ENCODE measurements at regions not wholly inside any gene's neighbourhood (a gene's known extent, or its start where the extent isn't known, plus 50 kb on each side); places are given as distances from the start of the nearest gene placed in this dataset.

GRCh38 chr4:13081830-13082229 is 402.3 kb downstream of the RAB28 start:
- no peak overlapping the region for H3K27ac Mint-ChIP-seq
- H3K36me3 Mint-ChIP-seq, result peaks cover 0 to 17% of the 10 kb centered on the region in 2 donors
- DNase-seq (ENCODE audit: low spot score in 2 of 2) (no peak), ATAC-seq (no peak)
- peaks cover 18 to 21% of the 10 kb centered on the region in 2 donors for H3K9me3 Mint-ChIP-seq

GRCh38 chr4:13067077-13067476 is 417.1 kb downstream of the RAB28 start:
- Mint-ChIP-seq H3K9me3 (peaks cover 8 to 9% of the 10 kb centered on the region in 2 donors), H3K36me3 (peaks cover 0 to 13% of the 10 kb centered on the region in 2 donors), H3K27ac (no peak overlapping the region)
- no peak for DNase-seq (ENCODE audit: low spot score in 2 of 2)
- ATAC-seq, result no peak

GRCh38 chr4:13059019-13059418 is 425.1 kb downstream of the RAB28 start:
- peaks cover 0 to 7% of the 10 kb centered on the region in 2 donors for H3K9me3 Mint-ChIP-seq
- DNase-seq (ENCODE audit: low spot score in 2 of 2) (no peak), ATAC-seq (peak in 1 of 2 donors; percentile 35)

GRCh38 chr4:13056630-13057189 is 427.4 kb downstream of the RAB28 start:
- peaks cover 0 to 7% of the 10 kb centered on the region in 2 donors for H3K9me3 Mint-ChIP-seq
- ATAC-seq (no peak), DNase-seq (ENCODE audit: low spot score in 2 of 2) (no peak)
- H3K36me3 Mint-ChIP-seq, result no peaks in the 10 kb centered on the region
- no peak overlapping the region for H3K27ac Mint-ChIP-seq

More at GRCh38 chr4:13059019-13059418, 425.1 kb downstream of the RAB28 start:
- Mint-ChIP-seq H3K27ac (no peak overlapping the region), H3K36me3 (no peaks in the 10 kb centered on the region)

GRCh38 chr4:13054420-13054970 is 429.6 kb downstream of the RAB28 start:
- Mint-ChIP-seq H3K36me3 (no peaks in the 10 kb centered on the region), H3K9me3 (no peaks in the 10 kb centered on the region), H3K27ac (no peak overlapping the region)
- DNase-seq (ENCODE audit: low spot score in 2 of 2), result no peak
- ATAC-seq, result no peak

- peaks cover 0 to 10% of the 10 kb centered on the region in 2 donors for H3K36me3 Mint-ChIP-seq
- ATAC-seq, result no peak
- H3K27ac Mint-ChIP-seq, result no peak overlapping the region
- no peak for DNase-seq (ENCODE audit: low spot score in 2 of 2)
- peaks cover 9 to 13% of the 10 kb centered on the region in 2 donors for H3K9me3 Mint-ChIP-seq
Observed at GRCh38 chr4:13047591-13047990, 436.5 kb downstream of the RAB28 start.

GRCh38 chr4:13036841-13037240 is 447.3 kb downstream of the RAB28 start:
- peaks cover 8 to 12% of the 10 kb centered on the region in 2 donors for H3K9me3 Mint-ChIP-seq
- H3K36me3 Mint-ChIP-seq, result peaks cover 0 to 8% of the 10 kb centered on the region in 2 donors
- DNase-seq (ENCODE audit: low spot score in 2 of 2) (no peak), ATAC-seq (no peak)
- no peak overlapping the region for H3K27ac Mint-ChIP-seq

GRCh38 chr4:13032936-13033335 is 451.2 kb downstream of the RAB28 start:
- ATAC-seq, result no peak
- Mint-ChIP-seq H3K9me3 (peaks cover 12% of the 10 kb centered on the region in 2 donors), H3K27ac (no peak overlapping the region), H3K36me3 (peaks cover 0 to 8% of the 10 kb centered on the region in 2 donors)
- no peak for DNase-seq (ENCODE audit: low spot score in 2 of 2)

GRCh38 chr4:13024147-13025105 is 459.7 kb downstream of the RAB28 start:
- Mint-ChIP-seq H3K36me3 (no peaks in the 10 kb centered on the region), H3K9me3 (peaks cover 6 to 12% of the 10 kb centered on the region in 2 donors), H3K27ac (no peak overlapping the region)
- DNase-seq (ENCODE audit: low spot score in 2 of 2) (no peak), ATAC-seq (no peak)

- Mint-ChIP-seq H3K9me3 (peaks cover 0 to 7% of the 10 kb centered on the region in 2 donors), H3K36me3 (peaks cover 0 to 8% of the 10 kb centered on the region in 2 donors), H3K27ac (no peak overlapping the region)
- ATAC-seq, result no peak
- DNase-seq (ENCODE audit: low spot score in 2 of 2), result no peak
Observed at GRCh38 chr4:13007802-13008470, 476.2 kb downstream of the RAB28 start.

- DNase-seq (ENCODE audit: low spot score in 2 of 2), result no peak
- ATAC-seq, result no peak
- Mint-ChIP-seq H3K9me3 (peaks cover 9 to 29% of the 10 kb centered on the region in 2 donors), H3K27ac (no peak overlapping the region), H3K36me3 (peaks cover 0 to 16% of the 10 kb centered on the region in 2 donors)
Observed at GRCh38 chr4:12993923-12994322, 490.2 kb downstream of the RAB28 start.

GRCh38 chr4:12987284-12987683 is 496.9 kb downstream of the RAB28 start:
- Mint-ChIP-seq H3K27ac (no peak overlapping the region), H3K36me3 (peaks cover 0 to 5% of the 10 kb centered on the region in 2 donors)

GRCh38 chr4:12979797-12980196 is 504.3 kb downstream of the RAB28 start:
- Mint-ChIP-seq H3K27ac (no peak overlapping the region), H3K9me3 (peaks cover 0 to 11% of the 10 kb centered on the region in 2 donors), H3K36me3 (peaks cover 0 to 5% of the 10 kb centered on the region in 2 donors)
- DNase-seq (ENCODE audit: low spot score in 2 of 2), result no peak
- no peak for ATAC-seq

More at GRCh38 chr4:12987284-12987683, 496.9 kb downstream of the RAB28 start:
- peaks cover 0 to 22% of the 10 kb centered on the region in 2 donors for H3K9me3 Mint-ChIP-seq
- DNase-seq (ENCODE audit: low spot score in 2 of 2), result no peak
- peak in 1 of 2 donors; percentile 22 for ATAC-seq

- peaks cover 0 to 5% of the 10 kb centered on the region in 2 donors for H3K9me3 Mint-ChIP-seq
- H3K36me3 Mint-ChIP-seq, result peaks cover 0 to 5% of the 10 kb centered on the region in 2 donors
- ATAC-seq (no peak), DNase-seq (ENCODE audit: low spot score in 2 of 2) (no peak)
- H3K27ac Mint-ChIP-seq, result no peak overlapping the region
Observed at GRCh38 chr4:12978310-12978709, 505.8 kb downstream of the RAB28 start.

GRCh38 chr4:12975511-12975910 is 508.6 kb downstream of the RAB28 start:
- H3K9me3 Mint-ChIP-seq, result no peaks in the 10 kb centered on the region
- ATAC-seq, result no peak
- H3K36me3 Mint-ChIP-seq, result peaks cover 0 to 5% of the 10 kb centered on the region in 2 donors
- H3K27ac Mint-ChIP-seq, result no peak overlapping the region
- no peak for DNase-seq (ENCODE audit: low spot score in 2 of 2)

GRCh38 chr4:12973522-12973921 is 510.6 kb downstream of the RAB28 start:
- no peak for ATAC-seq
- DNase-seq (ENCODE audit: low spot score in 2 of 2), result no peak
- Mint-ChIP-seq H3K36me3 (peaks cover 0 to 5% of the 10 kb centered on the region in 2 donors), H3K27ac (no peak overlapping the region), H3K9me3 (no peaks in the 10 kb centered on the region)
